Mucosa of gallbladder (tissue), 1 donor: ENCODE measurements at regions not wholly inside any gene's neighbourhood (a gene's known extent, or its start where the extent isn't known, plus 50 kb on each side); places are given as distances from the start of the nearest gene placed in this dataset.

Experiments used
- DNase-seq: peaks from one replicate; pipeline ENCODE4 v3.0.0-alpha.2; 2020; ENCODE audit warnings: low spot score
- donor health status: DM: no; HTN: no; CAD: no.

DNA sequence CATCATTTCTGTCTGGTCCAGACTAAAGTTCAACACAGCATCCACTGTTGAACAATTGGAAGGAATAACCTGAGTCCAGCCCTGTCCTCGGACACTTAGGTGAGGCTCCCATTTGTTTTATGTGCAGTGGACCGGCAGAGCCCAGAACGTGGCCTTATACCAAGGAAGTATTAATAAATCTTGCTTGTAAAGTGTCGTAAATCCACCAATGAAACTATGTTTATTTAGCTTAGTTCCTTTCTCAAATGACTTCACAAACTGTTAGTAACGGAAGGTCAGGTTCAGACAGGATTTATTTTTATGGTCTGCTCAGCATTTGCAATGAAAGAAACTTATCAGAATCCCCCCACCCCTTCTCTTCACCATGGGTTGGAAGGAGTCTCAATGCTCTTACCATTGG, 149.5 kb downstream of the PCSK1 start:
- DNase-seq = no peak

DNA sequence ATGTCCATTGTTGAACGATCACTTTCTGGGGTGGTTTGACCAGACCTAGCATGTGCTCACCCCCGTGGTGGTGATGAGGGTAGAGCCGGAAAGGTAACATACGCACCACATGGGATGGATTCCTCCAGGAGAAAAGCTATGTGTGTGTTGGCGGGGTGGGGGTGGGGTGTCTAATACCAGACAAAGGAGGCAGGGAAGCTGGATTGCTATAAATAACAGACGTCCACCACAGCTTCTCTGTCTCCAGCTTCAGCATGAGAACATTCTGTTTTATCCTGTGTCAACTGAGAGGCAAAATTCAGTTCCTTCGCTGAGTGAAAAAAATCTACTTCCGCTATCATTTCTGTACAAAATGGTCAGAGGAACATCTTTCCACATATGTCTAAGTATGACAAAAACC, 151.0 kb downstream of the PCSK1 start:
- no peak for DNase-seq

DNA sequence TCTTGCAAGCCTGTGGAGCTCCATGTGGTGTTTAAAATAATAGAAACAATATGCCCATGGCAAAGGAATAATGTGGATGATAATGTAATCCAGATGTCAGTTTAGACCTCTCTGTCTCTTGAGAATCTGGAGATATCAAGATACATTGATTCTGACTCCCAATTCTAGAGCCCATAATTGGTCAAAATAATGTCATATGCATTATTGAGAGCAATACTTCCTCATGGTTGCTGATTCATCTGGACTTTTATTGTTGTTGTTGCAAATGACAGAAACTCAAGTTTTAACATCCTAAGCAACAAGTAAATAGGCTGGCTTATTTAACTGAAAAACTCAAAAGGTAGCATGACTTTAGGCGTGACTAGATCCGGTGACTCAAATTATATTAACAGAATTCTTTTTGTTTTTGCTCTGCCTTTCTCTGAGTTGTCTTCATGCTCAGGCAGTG, 152.1 kb downstream of the PCSK1 start:
- no peak for DNase-seq

DNA sequence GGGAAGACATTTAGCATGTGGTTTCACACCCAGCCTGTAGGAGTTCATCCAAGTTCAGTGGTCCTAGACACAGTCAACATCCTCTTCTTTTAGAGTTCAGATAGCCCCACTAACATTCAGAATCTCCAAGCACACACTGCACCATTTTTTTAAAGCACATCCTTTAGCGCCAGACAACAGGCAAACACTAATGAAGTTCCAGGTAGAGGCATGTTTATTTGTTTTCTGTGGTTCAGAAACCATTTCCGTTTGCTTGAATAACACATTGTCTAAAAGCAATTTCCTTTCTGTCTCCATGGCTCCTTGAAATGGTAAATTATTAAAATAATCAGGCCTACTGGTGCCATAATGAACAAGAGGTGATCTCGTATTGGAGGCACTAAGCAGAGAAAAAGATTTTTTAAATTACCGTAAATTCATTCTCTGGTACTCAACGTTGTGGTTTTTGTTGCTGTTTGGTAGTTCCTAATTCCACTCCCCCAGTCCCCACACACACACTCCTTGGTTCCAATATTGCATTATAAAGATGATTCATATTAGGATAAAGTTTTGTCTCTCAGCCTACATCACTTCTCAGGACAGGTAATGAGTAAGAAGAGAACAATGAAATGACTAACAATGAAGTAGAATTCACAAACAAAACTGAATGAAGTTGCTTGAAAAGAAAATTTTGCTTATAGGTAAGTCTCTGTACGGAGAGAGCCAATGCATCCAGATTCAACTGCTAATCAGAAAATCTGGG, 153.1 kb downstream of the PCSK1 start:
- DNase-seq = no peak

DNA sequence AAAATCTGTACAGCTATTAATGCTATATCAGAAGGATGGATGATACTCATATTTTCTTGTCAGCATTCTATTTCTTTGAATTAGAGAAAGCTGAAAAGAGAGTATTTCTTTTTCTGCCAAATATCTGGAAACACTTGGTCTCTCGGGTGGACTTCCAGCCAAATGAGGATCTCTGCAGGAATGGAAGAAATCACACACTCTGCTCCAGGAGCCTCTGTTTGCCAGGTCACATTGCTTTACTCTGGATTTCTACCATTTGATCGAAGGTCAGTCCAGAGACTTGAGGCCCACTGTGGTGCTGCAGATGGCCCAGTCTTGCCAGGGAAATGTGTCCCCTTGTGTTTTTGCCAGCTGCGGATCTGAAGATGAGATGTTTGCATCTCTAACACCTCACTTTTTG, 154.1 kb downstream of the PCSK1 start:
- no peak for DNase-seq

DNA sequence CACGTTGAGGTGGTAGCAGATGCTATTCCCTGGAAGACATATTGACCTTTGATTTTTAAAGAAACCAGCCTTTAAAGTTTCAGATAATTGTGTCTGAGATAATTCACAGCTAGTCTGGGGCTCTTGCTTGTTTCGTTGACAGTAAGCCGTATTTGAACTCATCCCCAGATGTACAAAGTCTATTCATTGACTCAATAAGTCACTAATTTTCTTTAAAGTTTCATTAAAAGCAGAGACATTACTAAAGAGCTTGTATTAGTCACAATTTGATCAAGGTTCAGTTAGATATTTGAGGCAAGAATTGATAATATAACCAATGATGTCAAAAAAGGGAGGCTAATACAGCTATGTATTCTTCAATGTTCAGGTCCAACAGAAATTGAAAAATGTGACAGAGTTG, 158.0 kb downstream of the PCSK1 start:
- no peak for DNase-seq

DNA sequence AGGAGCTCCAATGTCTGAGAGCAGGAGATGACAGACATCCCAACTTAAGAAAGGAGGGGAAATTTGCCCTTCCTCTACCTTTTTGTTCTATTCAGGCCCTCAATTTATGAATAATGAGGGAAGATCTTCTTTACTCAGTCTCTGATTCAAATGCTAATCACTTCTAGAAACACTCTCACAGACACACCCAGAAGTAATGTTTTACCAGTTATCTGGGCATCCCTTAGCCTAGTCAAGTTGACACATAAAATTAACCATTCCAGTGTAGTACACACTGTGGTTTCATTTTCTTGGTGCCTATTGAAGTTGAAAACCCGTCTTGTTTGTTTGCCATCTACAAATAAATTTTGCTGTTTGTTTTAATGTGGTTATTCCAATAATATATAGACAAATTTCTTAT, 167.6 kb downstream of the PCSK1 start:
- DNase-seq = no peak

DNA sequence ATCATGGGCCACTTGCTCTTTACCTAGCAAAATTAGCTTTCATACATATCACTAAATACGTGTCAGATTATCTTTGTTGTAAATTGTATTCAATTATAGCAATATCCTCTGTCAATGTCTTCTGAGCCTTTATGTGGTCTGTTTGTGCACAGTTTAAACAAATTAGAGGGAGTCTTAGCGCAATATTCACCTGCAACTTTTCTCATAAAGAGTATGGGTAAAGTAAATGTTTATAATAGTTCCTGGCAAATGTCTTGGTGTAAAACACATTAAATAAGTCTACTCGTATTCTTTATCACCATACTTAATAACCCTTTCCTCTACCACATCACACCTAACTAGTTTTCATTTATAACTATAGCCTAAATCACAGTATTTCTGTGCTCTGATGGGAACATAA, 169.0 kb downstream of the PCSK1 start:
- no peak for DNase-seq

DNA sequence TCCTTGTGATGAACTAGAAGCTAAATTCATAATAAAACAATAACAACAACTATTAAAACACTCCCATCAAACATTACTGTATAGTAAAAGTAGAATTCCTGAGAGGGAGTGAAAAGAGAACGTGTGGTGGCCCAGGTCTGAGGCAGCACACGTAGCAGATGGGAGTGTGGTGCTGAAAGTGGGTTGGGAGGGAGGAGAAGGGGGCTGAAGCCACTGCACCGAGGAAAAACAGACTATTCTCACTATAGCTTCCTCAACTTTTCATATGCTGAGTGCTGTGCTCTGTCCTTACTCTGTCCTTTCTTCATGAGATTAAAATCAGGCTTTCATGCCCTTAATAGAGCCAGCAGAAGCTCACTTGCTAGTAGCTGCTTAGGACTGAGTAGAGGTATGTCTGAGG, 170.9 kb downstream of the PCSK1 start:
- no peak for DNase-seq

DNA sequence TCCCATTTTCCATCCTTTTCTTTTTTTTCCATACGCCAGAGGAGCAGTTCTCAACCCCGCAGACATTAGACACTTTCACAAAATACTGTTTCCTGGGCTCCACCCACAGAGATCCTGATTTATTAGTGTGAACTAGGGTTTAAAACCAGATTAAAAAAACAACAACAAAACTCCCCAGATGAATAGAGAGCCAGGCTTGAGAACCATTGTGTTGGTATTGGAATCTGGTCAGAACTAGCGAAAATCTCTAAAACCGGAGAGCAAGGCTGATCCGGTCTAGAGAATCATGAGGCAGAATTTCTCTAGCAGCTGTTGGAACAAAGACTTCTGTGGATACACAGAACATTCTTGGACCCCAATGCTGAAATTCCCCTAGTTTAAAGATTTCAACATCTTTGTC, 173.0 kb downstream of the PCSK1 start:
- DNase-seq = no peak

DNA sequence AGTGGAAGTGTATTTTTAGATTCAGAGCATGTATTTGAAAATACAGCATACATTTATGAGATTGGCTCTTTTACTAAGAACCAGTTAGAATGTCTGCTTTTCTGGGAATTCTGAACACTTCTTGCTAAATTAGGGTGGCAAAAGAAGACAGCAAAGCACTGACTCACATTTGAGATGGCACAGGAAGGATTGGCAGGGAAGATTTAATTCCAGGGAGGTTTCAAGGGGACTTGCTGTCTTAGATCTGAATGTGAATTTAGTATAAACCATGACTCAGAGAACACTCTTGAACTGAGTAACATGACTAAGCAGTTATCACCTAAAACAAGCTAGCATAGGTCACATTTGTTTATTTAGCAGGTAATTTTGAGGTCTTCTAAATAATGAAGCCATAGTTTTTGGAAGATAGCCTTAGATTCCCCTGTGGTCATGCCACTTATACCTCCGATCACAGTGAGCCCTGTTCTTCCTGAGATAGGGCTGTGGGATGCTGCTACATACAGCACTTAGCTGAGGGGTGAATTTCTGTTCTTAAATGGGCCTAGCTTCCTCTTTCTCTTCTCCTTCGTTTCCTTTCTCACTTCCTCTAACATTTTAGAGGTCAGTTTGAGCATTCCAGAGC, 173.8 kb downstream of the PCSK1 start:
- no peak for DNase-seq

DNA sequence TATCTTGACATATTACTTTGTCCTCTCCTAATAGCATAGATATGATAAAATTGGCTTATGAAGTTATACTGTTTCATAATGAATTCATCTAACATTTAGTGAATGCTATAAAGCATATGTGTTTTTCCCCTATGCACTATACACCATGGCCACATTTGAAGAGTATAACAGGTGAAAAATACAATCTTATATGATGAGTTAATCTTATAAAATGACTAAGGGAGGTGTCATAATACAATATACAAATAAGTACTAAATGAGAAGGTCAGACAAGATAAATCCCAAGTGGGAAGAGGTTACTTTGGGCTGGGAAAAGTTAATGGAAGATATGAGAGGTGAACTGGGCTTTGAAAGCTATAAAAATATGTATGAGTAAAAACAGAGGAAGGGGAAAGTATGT, 174.4 kb downstream of the PCSK1 start:
- DNase-seq = no peak

DNA sequence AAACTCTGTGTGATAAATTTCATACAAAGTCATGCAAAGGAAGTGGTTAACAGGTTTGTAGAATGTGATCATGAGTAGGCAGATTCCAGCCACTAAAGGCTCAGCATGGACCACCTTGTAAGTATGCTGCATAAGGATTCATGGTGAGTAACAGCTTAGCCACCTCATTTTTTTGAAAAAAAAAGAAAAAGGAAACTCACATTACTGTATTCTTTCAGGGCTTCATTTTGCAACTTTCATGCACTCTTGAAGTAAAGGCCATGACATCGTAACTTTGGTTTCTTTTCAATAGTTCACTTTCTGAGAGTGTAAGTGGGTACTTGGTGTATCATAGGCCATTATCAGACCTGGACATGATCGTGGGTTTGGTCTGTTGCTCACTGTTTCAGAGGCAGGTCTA, 175.1 kb downstream of the PCSK1 start:
- no peak for DNase-seq

DNA sequence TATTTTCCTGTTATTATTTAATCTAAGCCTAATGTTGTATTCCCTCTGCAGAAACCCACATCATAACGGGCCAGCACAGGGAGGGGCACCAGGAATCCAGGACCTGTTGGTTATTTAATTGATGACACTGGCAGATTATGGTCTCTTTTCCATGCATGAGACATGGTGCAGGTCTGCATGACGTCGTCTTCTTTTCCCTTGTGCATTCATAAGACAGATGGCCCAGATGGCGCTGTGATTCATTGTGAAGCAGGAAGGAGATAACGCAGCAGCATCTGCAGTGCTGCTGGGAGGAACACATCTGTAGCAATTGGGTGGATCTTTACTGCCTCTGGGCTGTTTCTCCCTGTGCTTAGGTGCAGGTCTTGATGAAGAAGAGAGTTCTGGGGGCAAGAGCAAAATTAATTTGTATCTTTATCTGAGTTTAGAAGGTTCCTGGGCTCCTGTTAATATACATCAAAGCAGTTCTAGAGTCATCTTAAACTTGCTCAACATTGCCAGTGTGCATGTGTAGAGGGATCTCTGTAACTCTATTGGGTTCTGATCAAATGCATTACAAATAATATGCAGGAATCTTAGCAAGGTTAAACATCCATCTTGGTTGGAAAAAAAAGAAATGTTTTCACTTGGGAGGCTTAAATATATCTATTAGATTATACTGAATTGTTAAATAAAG, 176.1 kb downstream of the PCSK1 start:
- DNase-seq = no peak

DNA sequence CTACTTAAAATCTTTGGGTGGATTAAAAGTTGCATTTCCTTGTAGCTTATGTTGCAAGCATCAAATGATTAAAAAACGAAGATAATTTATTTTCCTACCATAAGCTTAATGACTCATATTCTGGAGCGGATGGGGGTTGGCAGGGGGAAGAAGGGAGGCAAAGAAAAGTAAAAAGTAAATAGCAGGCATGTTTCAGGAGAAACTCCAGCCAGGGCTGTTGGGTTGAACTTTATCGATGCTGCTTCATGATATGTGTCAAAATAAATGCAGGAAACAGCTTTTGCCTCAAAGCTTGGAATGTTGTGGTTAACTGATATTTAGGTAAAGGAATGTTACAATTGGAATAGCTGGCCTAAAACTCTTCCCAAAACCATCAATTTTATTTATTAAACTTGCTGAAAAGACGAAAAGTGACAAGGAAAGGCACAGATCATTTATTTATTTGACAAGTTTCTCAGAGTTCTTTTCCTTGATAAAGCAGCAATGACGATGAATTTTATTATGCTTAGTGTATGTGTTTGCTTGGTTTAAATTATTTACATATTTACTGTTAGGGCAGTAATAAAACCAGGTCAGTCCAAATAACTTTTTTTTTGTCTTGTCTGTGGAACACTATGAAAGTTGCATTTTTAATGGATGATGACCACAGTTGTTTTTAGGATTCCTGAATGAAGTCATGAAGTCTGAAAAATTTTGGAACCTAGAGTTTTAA, 177.9 kb downstream of the PCSK1 start:
- no peak for DNase-seq

DNA sequence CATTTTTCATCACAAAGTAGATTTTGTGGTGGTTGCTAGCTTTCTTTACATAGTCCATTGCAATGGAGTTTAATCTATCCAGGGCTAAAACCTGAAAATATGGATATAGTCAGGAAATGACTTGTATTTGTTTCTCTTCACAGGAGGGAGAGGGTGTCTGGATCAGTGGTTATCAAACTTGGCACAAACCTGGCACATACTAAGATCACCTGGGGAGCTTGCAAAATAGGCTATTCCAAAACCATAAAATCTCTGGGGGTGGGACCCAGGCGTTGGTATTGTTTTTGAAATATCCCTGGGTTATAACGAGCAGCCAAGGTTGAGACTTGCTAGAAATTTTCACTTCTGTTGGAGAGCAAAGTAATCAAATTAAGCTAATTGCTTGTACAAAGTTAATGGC, 179.9 kb downstream of the PCSK1 start:
- no peak for DNase-seq

DNA sequence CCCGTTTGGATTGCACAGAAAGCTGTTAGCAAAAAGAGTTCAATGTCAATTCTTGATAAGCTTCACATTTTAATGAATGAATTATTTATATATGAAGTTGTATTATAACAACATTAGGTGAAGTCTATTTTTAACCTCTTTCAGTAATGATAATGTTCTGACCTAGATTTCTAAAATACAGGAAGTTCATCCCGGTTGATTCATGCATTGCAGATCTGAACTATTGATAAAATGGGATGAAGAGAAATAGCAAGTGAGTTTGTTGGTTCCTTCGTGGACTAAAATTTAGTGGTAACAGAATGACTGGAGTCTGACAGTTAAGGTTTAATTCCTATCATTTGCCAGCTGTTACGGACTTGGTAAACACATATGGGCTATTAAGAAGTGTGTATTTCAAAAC, 180.5 kb downstream of the PCSK1 start:
- DNase-seq = no peak

DNA sequence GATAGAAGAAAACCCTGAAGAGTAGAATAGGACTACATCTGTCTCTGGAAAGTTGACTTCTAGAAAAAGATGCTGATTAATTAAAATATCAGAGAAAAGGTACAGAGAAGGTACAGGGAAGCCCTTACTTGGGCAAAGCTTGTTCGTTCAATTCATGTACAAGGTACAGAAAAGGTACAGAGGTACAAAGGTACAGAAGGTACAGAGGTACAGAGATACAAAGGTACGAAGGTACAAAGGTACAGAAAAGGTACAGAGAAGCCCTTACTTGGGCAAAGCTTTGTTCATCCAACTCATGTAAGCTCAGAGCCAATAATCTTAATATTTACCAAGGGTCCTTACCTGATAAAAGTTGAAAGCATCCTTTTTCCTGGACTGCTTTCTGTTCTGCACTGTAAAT, 182.3 kb downstream of the PCSK1 start:
- DNase-seq = no peak

DNA sequence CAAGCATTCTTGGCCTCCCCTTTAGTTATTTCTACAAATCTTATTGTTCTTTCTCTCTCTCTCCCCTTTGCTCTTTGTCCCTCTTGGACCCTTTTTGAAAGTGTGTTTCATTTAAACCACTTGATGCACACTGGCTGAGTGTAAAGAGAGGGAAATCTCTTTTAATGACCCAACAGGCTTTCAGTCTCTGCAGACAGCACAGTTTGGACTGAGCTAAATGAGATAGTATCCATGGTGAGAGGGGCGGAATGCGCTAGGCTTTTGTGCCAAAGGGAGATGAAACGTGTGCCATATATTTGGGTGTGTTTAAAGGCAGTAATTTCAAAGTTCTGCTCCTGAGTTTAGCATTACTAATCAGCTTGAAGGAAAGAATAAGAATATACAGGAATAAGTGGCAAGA, 184.9 kb downstream of the PCSK1 start:
- DNase-seq = no peak

DNA sequence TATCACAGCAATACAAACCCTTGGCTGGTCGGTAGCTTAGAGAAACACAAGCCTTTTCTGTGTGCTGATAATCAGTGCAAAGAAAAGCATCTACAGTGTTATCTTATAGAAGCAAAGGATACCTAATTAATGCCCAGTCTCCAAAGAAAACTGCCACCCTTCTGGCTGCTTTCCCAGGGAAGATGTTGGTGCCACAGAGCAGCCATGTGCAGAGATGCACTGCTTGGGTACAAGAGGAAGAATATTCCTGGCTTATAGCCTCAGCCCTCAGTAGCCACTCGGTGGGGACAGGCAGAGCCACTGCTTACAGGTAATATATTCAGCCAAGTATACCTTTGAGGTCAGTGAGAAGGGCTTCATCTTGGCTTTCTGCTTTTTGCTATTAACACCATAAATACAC, 185.3 kb downstream of the PCSK1 start:
- DNase-seq = no peak

DNA sequence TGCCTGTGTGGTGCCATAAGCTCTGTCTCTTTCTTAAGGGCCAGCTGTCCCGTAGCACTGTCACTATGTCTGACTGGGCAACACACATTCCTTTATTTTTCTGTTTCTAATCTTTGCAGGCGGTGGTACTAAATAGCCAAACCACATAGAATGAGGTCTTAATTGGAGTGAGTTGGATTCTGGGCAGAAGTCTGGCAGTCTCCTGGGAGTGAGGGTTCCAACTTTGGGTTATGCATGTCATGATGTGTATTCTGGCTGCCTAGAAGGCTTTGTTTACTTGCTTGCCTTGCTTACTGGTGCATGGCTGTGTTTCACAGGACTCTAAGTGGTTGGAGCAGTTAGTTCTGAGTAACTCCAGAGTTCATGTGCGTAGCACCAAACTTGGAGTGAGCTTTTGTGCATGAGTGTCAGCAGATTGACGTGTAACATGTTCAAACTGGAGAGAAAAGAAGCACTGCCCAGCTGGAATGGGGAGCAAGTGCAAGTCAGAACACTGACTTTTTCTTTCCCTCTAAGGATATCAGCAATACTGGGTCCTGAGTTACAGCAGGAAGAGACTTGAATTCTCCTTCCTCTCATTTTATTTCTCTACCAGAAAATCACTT, 185.8 kb downstream of the PCSK1 start:
- no peak for DNase-seq
